HK-2 (cell line): ENCODE measurements at regions not wholly inside any gene's neighbourhood (a gene's known extent, or its start where the extent isn't known, plus 50 kb on each side); places are given as distances from the start of the nearest gene placed in this dataset.
"Not testable (repeated sequence)": the region's sequence is repeated elsewhere in the genome, so short reads cannot be mapped to it uniquely, and the experiment has no call there.

Experiments used
- DNase-seq: peaks from one replicate; pipeline ENCODE4 v3.0.0-alpha.2; 2018; ENCODE audit not compliant: unreplicated experiment

- DNase-seq: no peak
Observed at GRCh38 chr10:83754857-83755256, 384.5 kb upstream of the GHITM start.

GRCh38 chr10:83760142-83760541, 379.2 kb upstream of the GHITM start:
- DNase-seq: no peak

- no peak for DNase-seq
Observed at GRCh38 chr10:83764666-83765065, 374.6 kb upstream of the GHITM start.

GRCh38 chr10:83765731-83766130, 373.6 kb upstream of the GHITM start:
- DNase-seq: no peak

GRCh38 chr10:83769281-83769820, 370.0 kb upstream of the GHITM start:
- no peak for DNase-seq

- DNase-seq: not testable (repeated sequence)
Observed at GRCh38 chr10:83786701-83787100, 352.6 kb upstream of the GHITM start.

- DNase-seq: no peak
Observed at GRCh38 chr10:83801983-83802382, 337.3 kb upstream of the GHITM start.

GRCh38 chr10:83806717-83807116, 332.6 kb upstream of the GHITM start:
- no peak for DNase-seq

GRCh38 chr10:83809001-83809400, 330.3 kb upstream of the GHITM start:
- no peak for DNase-seq

- no peak for DNase-seq
Observed at GRCh38 chr10:83816942-83817341, 322.4 kb upstream of the GHITM start.

GRCh38 chr10:83817797-83818196, 321.5 kb upstream of the GHITM start:
- no peak for DNase-seq

GRCh38 chr10:83819609-83820008, 319.7 kb upstream of the GHITM start:
- DNase-seq: no peak

- no peak for DNase-seq
Observed at GRCh38 chr10:83820033-83820432, 319.3 kb upstream of the GHITM start.

GRCh38 chr10:83824099-83824498, 315.2 kb upstream of the GHITM start:
- no peak for DNase-seq

- no peak for DNase-seq
Observed at GRCh38 chr10:83834096-83834495, 305.2 kb upstream of the GHITM start.

- no peak for DNase-seq
Observed at GRCh38 chr10:83835945-83836745, 303.2 kb upstream of the GHITM start.

GRCh38 chr10:83848677-83849076, 290.6 kb upstream of the GHITM start:
- no peak for DNase-seq

GRCh38 chr10:83849150-83849549, 290.2 kb upstream of the GHITM start:
- DNase-seq: no peak

GRCh38 chr10:83852146-83852545, 287.2 kb upstream of the GHITM start:
- DNase-seq: no peak

GRCh38 chr10:83862723-83863122, 276.6 kb upstream of the GHITM start:
- no peak for DNase-seq

- DNase-seq: no peak
Observed at GRCh38 chr10:83863283-83863966, 275.9 kb upstream of the GHITM start.

GRCh38 chr10:83869898-83870297, 269.4 kb upstream of the GHITM start:
- no peak for DNase-seq
